T-helper 22 cell (primary cell): ENCODE measurements at regions not wholly inside any gene's neighbourhood (a gene's known extent, or its start where the extent isn't known, plus 50 kb on each side); places are given as distances from the start of the nearest gene placed in this dataset.

Source experiments
- DNase-seq: peaks from one replicate; pipeline ENCODE4 v3.0.0-alpha.2; 2020; ENCODE audit warnings: low read depth

GRCh38 chr1:166221316-166221715 lies 54.5 kb upstream of the FAM78B start:
- DNase-seq = no peak

DNA sequence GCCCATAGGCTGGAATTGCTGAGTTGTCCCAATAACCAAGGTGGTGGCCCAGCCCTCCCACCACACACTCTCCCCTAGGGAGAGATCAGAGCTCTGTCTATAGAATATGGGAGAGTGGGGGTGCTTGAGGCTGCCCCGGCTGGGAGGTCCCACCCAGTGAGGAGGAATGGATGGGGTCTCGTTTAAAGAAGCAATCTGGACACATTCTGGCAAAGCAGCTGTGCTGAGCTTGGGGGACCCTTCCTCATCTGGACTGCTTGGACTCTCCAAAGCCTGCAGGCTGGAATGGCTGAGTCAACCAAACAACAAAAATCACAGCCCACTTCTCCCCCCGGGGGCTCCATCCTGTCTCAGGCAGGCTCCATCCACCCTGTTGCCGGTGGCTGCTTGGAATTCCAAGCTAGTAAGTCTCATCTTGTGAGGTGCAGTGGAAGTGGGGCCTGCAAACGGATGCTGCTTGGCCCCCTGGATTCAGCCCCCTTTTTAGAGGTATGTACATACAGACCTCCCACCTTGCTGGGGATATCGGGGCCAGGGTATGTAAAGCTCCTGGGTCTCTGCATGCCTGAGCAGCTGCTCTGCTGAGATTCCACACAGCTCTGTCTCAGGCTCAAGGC lies 67.1 kb upstream of the FAM78B start:
- no peak for DNase-seq

DNA sequence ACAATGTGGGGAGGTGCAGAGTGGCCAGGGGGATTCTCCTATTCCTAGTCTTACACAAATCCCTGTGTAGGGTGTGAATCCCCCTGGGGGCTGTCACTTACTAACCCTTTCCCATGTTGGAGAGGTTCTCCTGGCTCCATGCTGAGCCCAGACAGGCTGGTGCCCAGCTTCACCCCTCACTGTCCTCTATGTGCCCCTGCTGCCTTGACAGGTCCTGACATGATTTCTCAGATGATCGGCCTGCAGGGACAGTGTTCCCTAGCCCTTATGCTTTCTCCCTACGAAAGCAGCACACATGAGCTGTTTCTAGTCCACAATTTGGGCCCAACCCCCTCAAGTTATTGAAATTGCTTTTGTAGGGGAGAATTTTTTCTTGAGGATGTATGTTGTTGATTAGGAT lies 68.9 kb upstream of the FAM78B start:
- DNase-seq = no peak

GRCh38 chr1:166237675-166238074 lies 70.9 kb upstream of the FAM78B start:
- DNase-seq = no peak

DNA sequence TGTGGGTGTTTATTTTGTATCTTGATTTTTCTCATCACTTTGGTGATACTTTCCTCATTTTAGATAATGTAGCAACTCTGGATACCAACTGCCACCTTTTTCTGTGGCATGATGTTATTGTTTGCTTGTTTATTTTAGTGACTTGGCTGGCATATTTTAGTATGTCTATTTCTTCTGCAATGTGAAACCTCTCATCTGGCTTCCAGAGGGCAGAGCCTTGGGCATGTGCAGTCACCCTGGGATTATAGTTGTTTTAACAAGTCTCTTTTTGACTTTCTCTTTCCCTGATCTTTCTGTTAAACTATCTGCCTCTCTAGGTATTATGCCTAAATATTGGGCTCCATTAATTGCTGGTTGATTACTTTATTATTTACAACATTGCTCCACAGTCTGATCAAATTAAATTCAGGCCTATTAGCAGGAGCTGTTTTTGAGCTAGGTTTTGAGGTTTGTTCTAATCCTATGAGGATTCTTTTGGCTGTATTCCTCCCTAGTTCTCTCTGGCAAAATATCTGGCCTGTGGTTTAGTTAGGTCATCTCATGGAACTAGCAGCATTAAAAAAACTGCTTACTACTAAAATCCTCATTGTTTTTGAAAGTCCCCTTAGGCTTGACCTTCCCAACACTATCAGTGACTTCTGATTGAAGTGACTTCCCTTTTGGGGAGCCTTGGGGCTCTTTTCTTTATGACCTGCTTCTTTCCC lies 86.4 kb upstream of the FAM78B start:
- no peak for DNase-seq

- no peak for DNase-seq
Observed at GRCh38 chr1:166258017-166258416, 91.2 kb upstream of the FAM78B start.

GRCh38 chr1:166261511-166261910 lies 94.7 kb upstream of the FAM78B start:
- DNase-seq = no peak

DNA sequence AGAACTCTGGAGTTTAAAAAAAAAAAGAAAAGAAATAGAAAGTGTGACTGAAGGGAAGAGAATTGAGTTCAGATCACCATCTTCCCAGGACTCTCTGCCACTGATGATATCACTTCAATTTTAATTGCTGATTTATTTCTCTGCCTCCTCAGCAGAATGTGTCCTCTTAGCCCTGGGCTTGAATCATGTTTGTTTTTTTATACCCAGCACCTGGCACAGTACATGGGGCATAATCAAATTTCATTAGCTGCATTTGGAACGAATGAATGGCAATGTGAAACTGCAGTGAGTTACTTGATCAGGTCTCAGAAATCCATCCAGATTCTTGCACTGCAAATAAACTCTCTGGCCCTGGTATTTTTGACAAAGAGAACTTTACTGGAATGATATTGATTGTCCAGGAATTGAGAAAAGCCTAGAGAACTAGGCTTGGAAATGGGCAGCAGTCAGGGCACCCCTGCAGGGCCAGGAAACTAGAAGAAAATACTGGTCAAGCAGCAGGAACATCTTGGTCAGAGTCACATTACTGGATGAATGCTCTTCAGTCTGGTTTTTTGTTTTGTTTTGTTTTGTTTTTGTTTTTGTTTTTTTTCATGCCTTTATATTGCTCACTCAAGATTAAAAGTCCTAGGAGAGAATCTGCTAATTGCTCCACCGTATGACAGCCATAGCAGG lies 103.8 kb upstream of the FAM78B start:
- no peak for DNase-seq

DNA sequence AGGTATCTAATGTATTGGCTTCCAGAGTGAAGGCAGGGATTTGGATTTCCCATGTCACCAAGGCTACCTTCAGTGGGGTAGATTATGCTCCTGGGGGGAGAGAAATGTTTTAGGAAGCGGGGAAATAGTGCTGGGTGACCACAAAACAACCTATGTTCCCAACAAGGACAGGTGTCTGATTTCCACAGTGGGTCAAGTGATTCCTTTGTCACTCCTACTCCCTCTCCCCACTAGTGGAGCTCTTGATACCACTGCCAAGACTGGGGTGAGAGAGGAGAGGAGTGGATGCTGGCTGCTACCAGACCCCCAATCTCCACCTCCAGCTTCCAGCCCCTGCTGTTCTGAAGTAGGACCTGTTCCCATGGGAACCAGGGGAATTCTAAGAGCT lies 104.3 kb upstream of the FAM78B start:
- DNase-seq = no peak

DNA sequence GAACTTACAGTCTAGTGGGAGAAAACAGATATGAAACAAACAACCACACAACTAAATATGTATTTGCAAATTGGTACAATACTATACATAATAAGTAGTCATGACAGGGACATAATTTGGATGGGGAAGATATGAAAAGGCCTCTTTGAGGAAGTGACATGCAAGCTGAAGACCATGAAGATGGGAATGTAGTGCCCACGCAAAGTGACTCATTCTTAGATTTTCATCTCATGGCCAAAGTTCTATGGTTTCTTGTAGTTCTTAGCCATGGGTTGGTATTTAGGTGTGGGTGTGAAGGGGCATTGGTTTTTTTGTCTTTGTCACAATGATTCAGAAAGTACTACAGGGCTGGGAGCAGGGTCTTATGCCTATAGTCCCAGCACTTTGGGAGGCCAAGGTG lies 105.4 kb upstream of the FAM78B start:
- no peak for DNase-seq

- no peak for DNase-seq
Observed at GRCh38 chr1:166272851-166273250, 106.0 kb upstream of the FAM78B start.

DNA sequence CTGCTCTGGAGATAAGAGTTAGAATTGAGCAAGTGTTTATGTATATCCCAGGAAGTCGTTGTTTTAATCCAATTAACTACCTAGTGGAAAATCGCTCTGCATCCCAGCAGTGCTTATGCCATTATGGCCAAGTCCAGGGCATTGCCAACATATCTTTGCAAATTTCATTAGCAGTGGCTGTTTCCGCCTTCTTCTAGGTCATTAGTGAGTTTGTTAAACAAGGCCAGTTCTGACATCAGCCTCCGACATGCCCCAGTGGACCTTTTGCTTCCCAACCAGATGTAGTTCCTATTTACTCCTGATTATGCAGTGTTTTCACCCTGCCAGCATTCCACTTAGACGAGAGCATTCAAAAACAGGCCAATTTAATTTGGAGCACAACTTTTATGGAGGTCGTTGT lies 106.8 kb upstream of the FAM78B start:
- no peak for DNase-seq

DNA sequence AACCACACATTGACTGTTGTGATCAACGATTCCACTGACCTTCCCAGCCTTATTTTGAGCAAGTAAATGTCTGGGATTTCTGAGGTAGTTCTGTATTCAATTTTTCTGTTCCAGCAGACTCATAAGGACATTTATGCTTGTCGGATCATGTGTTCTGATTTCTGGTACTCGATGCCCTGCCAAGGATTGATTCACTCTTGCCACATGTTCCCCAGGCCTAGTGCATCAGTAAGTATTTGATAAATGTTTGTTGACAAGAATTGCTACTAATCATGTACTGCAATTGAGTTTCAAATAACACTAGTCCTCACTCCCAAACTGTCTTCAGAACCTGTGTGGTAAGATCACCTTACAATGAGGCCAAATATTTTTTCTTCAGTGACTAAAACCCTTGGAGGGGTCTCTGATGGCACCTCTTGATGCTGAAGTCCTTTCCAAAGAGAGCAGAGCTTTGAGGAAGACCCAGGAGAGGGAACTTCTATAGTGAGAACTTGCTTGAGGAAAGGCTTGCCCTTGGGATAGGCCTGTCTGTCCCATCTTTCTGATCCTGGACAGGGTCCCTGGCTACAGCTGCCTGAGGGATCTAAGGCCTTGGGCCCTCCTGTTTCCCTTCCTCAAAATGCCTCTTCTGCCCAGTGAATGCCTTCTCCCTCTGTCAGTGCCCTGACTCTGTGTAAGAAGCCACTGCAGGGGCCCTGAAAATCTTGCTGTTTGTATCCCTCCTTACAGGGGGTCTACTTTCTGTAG lies 115.8 kb upstream of the FAM78B start:
- DNase-seq = no peak

GRCh38 chr1:166283190-166283589 lies 116.4 kb upstream of the FAM78B start:
- no peak for DNase-seq

DNA sequence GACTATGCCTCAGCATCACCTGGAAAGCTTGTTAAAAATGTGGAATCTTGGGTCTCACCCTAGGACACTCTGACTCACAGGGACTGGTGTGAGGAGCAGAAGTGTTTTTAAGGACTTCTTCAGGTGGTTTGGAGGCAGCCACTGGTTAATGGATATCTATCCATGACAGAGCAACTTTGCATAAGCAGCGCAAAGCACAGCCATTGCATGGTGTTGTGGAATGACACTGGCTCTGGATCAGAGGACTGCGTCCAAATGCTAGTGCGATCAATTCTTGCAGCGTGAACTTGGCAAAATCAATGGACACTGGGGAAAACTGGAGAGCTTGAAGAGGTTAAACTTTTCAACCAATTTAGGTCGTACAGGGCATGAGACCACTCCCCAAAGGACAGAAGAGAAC lies 116.8 kb upstream of the FAM78B start:
- no peak for DNase-seq

GRCh38 chr1:166289309-166290050 lies 122.7 kb upstream of the FAM78B start:
- no peak for DNase-seq

- no peak for DNase-seq
Observed at GRCh38 chr1:166295656-166296055, 128.9 kb upstream of the FAM78B start.

- DNase-seq = no peak
Observed at GRCh38 chr1:166297993-166298392, 131.2 kb upstream of the FAM78B start.

- DNase-seq = no peak
Observed at GRCh38 chr1:166300767-166301166, 134.0 kb upstream of the FAM78B start.

DNA sequence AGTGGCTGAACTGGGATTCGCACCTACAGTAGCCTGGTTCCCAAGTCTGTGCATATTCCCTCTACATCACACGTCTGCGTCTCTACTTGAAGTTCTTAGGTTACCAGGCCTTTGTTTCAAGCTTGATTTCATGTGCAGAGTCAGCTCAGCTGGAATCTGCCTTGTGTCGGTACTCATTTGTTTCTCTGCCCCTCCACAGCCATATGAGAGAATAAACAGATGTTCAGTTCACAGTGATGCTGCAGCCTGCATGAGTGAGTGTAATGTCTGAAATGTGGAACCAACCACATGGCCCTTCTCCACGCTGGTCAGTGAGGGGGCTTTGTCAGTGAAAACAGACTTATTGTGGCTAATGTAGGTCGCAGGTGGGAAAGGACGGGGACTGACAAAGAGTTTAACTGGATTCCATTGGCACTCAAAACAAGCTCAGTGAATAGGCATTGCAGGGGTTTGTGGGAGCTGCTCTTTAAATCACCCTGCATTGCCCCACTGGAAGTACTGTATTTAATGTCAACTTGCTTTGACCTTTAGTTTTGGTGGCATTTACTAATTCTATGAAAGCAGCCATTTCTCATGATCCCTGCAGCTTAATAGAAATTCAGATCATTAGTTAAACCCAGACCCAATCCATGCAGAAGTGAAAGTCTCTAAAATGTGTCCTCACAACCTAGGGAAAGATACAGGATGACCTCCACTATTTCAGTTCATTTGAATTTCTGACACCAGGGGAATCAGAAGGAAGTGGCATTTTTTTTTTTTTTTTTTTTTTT lies 136.4 kb upstream of the FAM78B start:
- DNase-seq = no peak

- DNase-seq = no peak
Observed at GRCh38 chr1:166304131-166304530, 137.3 kb upstream of the FAM78B start.
